Neuron (in vitro differentiated cells): ENCODE measurements at regions not wholly inside any gene's neighbourhood (a gene's known extent, or its start where the extent isn't known, plus 50 kb on each side); places are given as distances from the start of the nearest gene placed in this dataset.

Experiments
- H2AFZ ChIP-seq: one replicate; pipeline ENCODE4 v1.6.1; 2013; ENCODE audit warnings: low read depth, mild to moderate bottlenecking, inconsistent platforms, low read length, moderate library complexity
- H3K27me3 ChIP-seq: one replicate; pipeline ENCODE4 v1.6.1; 2013; ENCODE audit warnings: low read length; ENCODE audit not compliant: insufficient read depth
- H3K36me3 ChIP-seq: one replicate; pipeline ENCODE4 v1.6.1; 2013; ENCODE audit warnings: low read length; ENCODE audit not compliant: insufficient read depth
- H3K4me1 ChIP-seq: one replicate; pipeline ENCODE4 v1.6.1; 2013; ENCODE audit warnings: low read length; ENCODE audit not compliant: insufficient read depth
- H3K4me3 ChIP-seq: 2 replicates; pipeline ENCODE4 v1.5.1; 2013; ENCODE audit warnings: mild to moderate bottlenecking, low read length, moderate library complexity
- H3K9me3 ChIP-seq: one replicate; pipeline ENCODE4 v1.6.1; 2013; ENCODE audit warnings: low read length

GRCh38 chr13:54859827-54860226 lies 1831.2 kb downstream of the OLFM4 start:
- no peaks in the 10 kb centered on the region for H3K9me3 ChIP-seq
- no peaks in the 10 kb centered on the region for H3K36me3 ChIP-seq
- H3K4me1 ChIP-seq, result no peaks in the 10 kb centered on the region
- H3K4me3 ChIP-seq, result no peak overlapping the region
- no peak overlapping the region for H2AFZ ChIP-seq
- H3K27me3 ChIP-seq, result no peaks in the 10 kb centered on the region

GRCh38 chr13:54875111-54875510 lies 1846.5 kb downstream of the OLFM4 start:
- no peak overlapping the region for H3K4me3 ChIP-seq
- no peaks in the 10 kb centered on the region for H3K36me3 ChIP-seq
- no peak overlapping the region for H2AFZ ChIP-seq
- H3K27me3 ChIP-seq, result no peaks in the 10 kb centered on the region
- no peaks in the 10 kb centered on the region for H3K9me3 ChIP-seq
- no peaks in the 10 kb centered on the region for H3K4me1 ChIP-seq

- no peak overlapping the region for H3K4me3 ChIP-seq
- no peaks in the 10 kb centered on the region for H3K4me1 ChIP-seq
- no peaks in the 10 kb centered on the region for H3K27me3 ChIP-seq
- H2AFZ ChIP-seq, result no peak overlapping the region
- H3K36me3 ChIP-seq, result no peaks in the 10 kb centered on the region
- no peaks in the 10 kb centered on the region for H3K9me3 ChIP-seq
Measured at GRCh38 chr13:54879036-54879435, 1850.4 kb downstream of the OLFM4 start.

GRCh38 chr13:54884682-54885081 lies 1856.1 kb downstream of the OLFM4 start:
- Histone ChIP-seq H3K9me3 (no peaks in the 10 kb centered on the region), H3K4me3 (no peak overlapping the region), H3K27me3 (no peaks in the 10 kb centered on the region), H3K4me1 (peaks cover 7% of the 10 kb centered on the region), H2AFZ (no peak overlapping the region), H3K36me3 (no peaks in the 10 kb centered on the region)

- Histone ChIP-seq H3K9me3 (no peaks in the 10 kb centered on the region), H3K4me1 (peaks cover 5% of the 10 kb centered on the region)
Measured at GRCh38 chr13:54890976-54891375, 1862.4 kb downstream of the OLFM4 start.

GRCh38 chr13:54901316-54901715 lies 1872.7 kb downstream of the OLFM4 start:
- no peak overlapping the region for H3K4me3 ChIP-seq
- H3K36me3 ChIP-seq, result no peaks in the 10 kb centered on the region
- H3K27me3 ChIP-seq, result no peaks in the 10 kb centered on the region
- no peaks in the 10 kb centered on the region for H3K9me3 ChIP-seq
- H2AFZ ChIP-seq, result no peak overlapping the region
- H3K4me1 ChIP-seq, result no peaks in the 10 kb centered on the region

More at GRCh38 chr13:54890976-54891375, 1862.4 kb downstream of the OLFM4 start:
- no peak overlapping the region for H3K4me3 ChIP-seq
- H3K36me3 ChIP-seq, result no peaks in the 10 kb centered on the region
- no peak overlapping the region for H2AFZ ChIP-seq
- H3K27me3 ChIP-seq, result no peaks in the 10 kb centered on the region

GRCh38 chr13:54912367-54912766 lies 1883.8 kb downstream of the OLFM4 start:
- H3K9me3 ChIP-seq, result no peaks in the 10 kb centered on the region
- H3K36me3 ChIP-seq, result no peaks in the 10 kb centered on the region
- no peaks in the 10 kb centered on the region for H3K27me3 ChIP-seq
- H3K4me3 ChIP-seq, result no peak overlapping the region
- H3K4me1 ChIP-seq, result no peaks in the 10 kb centered on the region
- H2AFZ ChIP-seq, result no peak overlapping the region

- H3K27me3 ChIP-seq, result no peaks in the 10 kb centered on the region
- no peaks in the 10 kb centered on the region for H3K36me3 ChIP-seq
- H2AFZ ChIP-seq, result no peak overlapping the region
- no peaks in the 10 kb centered on the region for H3K4me1 ChIP-seq
- H3K4me3 ChIP-seq, result no peak overlapping the region
- no peaks in the 10 kb centered on the region for H3K9me3 ChIP-seq
Measured at GRCh38 chr13:54913668-54914067, 1885.1 kb downstream of the OLFM4 start.

GRCh38 chr13:54927538-54927937 lies 1898.9 kb downstream of the OLFM4 start:
- Histone ChIP-seq H3K36me3 (no peaks in the 10 kb centered on the region), H3K4me3 (no peak overlapping the region), H3K9me3 (no peaks in the 10 kb centered on the region), H3K4me1 (no peaks in the 10 kb centered on the region), H3K27me3 (no peaks in the 10 kb centered on the region), H2AFZ (no peak overlapping the region)

GRCh38 chr13:54928071-54928470 lies 1899.5 kb downstream of the OLFM4 start:
- no peaks in the 10 kb centered on the region for H3K4me1 ChIP-seq
- H3K4me3 ChIP-seq, result no peak overlapping the region
- no peaks in the 10 kb centered on the region for H3K9me3 ChIP-seq
- H3K27me3 ChIP-seq, result no peaks in the 10 kb centered on the region
- H3K36me3 ChIP-seq, result no peaks in the 10 kb centered on the region
- H2AFZ ChIP-seq, result no peak overlapping the region

- Histone ChIP-seq H3K36me3 (no peaks in the 10 kb centered on the region), H3K4me3 (no peak overlapping the region), H2AFZ (peak overlapping the region; percentile 34), H3K9me3 (no peaks in the 10 kb centered on the region), H3K4me1 (peaks cover 15% of the 10 kb centered on the region), H3K27me3 (no peaks in the 10 kb centered on the region)
Measured at GRCh38 chr13:54934121-54934520, 1905.5 kb downstream of the OLFM4 start.

- H3K27me3 ChIP-seq, result no peaks in the 10 kb centered on the region
- H2AFZ ChIP-seq, result no peak overlapping the region
- H3K4me1 ChIP-seq, result no peaks in the 10 kb centered on the region
- H3K4me3 ChIP-seq, result no peak overlapping the region
- no peaks in the 10 kb centered on the region for H3K9me3 ChIP-seq
- H3K36me3 ChIP-seq, result no peaks in the 10 kb centered on the region
Measured at GRCh38 chr13:54945973-54946372, 1917.4 kb downstream of the OLFM4 start.

GRCh38 chr13:54949735-54950134 lies 1921.1 kb downstream of the OLFM4 start:
- H3K27me3 ChIP-seq, result no peaks in the 10 kb centered on the region
- no peak overlapping the region for H2AFZ ChIP-seq
- no peak overlapping the region for H3K4me3 ChIP-seq
- H3K4me1 ChIP-seq, result no peaks in the 10 kb centered on the region
- H3K36me3 ChIP-seq, result no peaks in the 10 kb centered on the region
- no peaks in the 10 kb centered on the region for H3K9me3 ChIP-seq

- H3K4me1 ChIP-seq, result no peaks in the 10 kb centered on the region
- no peaks in the 10 kb centered on the region for H3K9me3 ChIP-seq
- no peak overlapping the region for H2AFZ ChIP-seq
- no peaks in the 10 kb centered on the region for H3K36me3 ChIP-seq
- no peaks in the 10 kb centered on the region for H3K27me3 ChIP-seq
- no peak overlapping the region for H3K4me3 ChIP-seq
Measured at GRCh38 chr13:54950546-54950945, 1921.9 kb downstream of the OLFM4 start.
